GM21717 (cell line): ENCODE measurements at regions not wholly inside any gene's neighbourhood (a gene's known extent, or its start where the extent isn't known, plus 50 kb on each side); places are given as distances from the start of the nearest gene placed in this dataset.
"Not testable (repeated sequence)": the region's sequence is repeated elsewhere in the genome, so short reads cannot be mapped to it uniquely, and the experiment has no call there.

Source experiments
- ATAC-seq: cut with Tn5 transposase; IDR thresholded peaks from one replicate; pipeline ENCODE4 v1.9.1; 2021; ENCODE audit warnings: mild to moderate bottlenecking, moderate library complexity; ENCODE audit not compliant: unreplicated experiment

GRCh38 chr2:82793711-82794435 is 1665.2 kb downstream of the SUCLG1 start:
- no peak for ATAC-seq

- ATAC-seq, result no peak
These were observed 1666.8 kb downstream of the SUCLG1 start for GRCh38 chr2:82792316-82792715.

GRCh38 chr2:82790206-82791021 is 1668.7 kb downstream of the SUCLG1 start:
- ATAC-seq, result no peak

GRCh38 chr2:82789851-82790205 is 1669.3 kb downstream of the SUCLG1 start:
- ATAC-seq, result no peak

- ATAC-seq, result no peak
These were observed 1677.7 kb downstream of the SUCLG1 start for GRCh38 chr2:82781176-82781915.

- no peak for ATAC-seq
These were observed 1679.0 kb downstream of the SUCLG1 start for GRCh38 chr2:82780050-82780449.

- ATAC-seq, result no peak
These were observed 1706.7 kb downstream of the SUCLG1 start for GRCh38 chr2:82752396-82752795.

- ATAC-seq, result no peak
These were observed 1710.4 kb downstream of the SUCLG1 start for GRCh38 chr2:82748653-82749052.

- ATAC-seq, result no peak
These were observed 1718.6 kb downstream of the SUCLG1 start for GRCh38 chr2:82740527-82740926.

GRCh38 chr2:82737965-82738364 is 1721.1 kb downstream of the SUCLG1 start:
- not testable (repeated sequence) for ATAC-seq

GRCh38 chr2:82735336-82735735 is 1723.7 kb downstream of the SUCLG1 start:
- no peak for ATAC-seq

GRCh38 chr2:82731824-82732223 is 1727.3 kb downstream of the SUCLG1 start:
- no peak for ATAC-seq

GRCh38 chr2:82730811-82731210 is 1728.3 kb downstream of the SUCLG1 start:
- ATAC-seq, result no peak

- ATAC-seq, result no peak
These were observed 1731.0 kb downstream of the SUCLG1 start for GRCh38 chr2:82728090-82728489.

- no peak for ATAC-seq
These were observed 1750.4 kb downstream of the SUCLG1 start for GRCh38 chr2:82708681-82709080.

- ATAC-seq, result no peak
These were observed 1761.8 kb downstream of the SUCLG1 start for GRCh38 chr2:82697231-82697630.

GRCh38 chr2:82694431-82694830 is 1764.6 kb downstream of the SUCLG1 start:
- no peak for ATAC-seq

- ATAC-seq, result no peak
These were observed 1768.2 kb downstream of the SUCLG1 start for GRCh38 chr2:82690757-82691411.

GRCh38 chr2:82675186-82675585 is 1783.9 kb downstream of the SUCLG1 start:
- ATAC-seq, result no peak

- no peak for ATAC-seq
These were observed 1784.4 kb downstream of the SUCLG1 start for GRCh38 chr2:82674652-82675051.

- ATAC-seq, result no peak
These were observed 1791.6 kb downstream of the SUCLG1 start for GRCh38 chr2:82667491-82667890.
